HuH-7.5 (cell line): ENCODE measurements at regions not wholly inside any gene's neighbourhood (a gene's known extent, or its start where the extent isn't known, plus 50 kb on each side); places are given as distances from the start of the nearest gene placed in this dataset.

Experiments
- DNase-seq: peaks from one replicate; pipeline ENCODE4 v3.0.0; 2011; ENCODE audit warnings: low spot score

GRCh38 chr2:217525076-217525475 is 477.7 kb downstream of the TNS1 start:
- DNase-seq, result no peak

DNA sequence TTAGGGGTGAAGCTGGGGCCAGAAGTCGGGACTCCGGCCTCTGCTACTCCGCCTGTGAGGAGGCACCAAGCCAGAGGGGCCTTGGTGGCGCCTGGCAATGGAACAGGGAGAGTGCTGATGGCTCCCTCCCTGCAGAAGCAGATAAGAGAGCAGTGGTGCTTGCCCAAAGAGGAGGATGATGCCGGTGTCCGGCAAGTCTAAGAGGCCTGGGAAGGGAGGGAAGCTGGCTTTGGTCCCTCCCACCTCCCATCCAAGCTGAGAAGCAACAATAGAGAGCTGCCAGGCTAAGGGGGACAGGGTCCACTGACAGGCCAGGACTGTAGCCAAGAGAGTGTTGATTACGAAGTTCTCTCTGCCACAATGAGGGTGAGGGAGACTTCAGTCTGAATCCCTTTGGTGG is 479.5 kb downstream of the TNS1 start:
- DNase-seq, result no peak

GRCh38 chr2:217521820-217522219 is 481.0 kb downstream of the TNS1 start:
- DNase-seq, result no peak

- no peak for DNase-seq
These were observed 482.3 kb downstream of the TNS1 start for GRCh38 chr2:217520356-217521010.

GRCh38 chr2:217517402-217517801 is 485.4 kb downstream of the TNS1 start:
- DNase-seq, result no peak

DNA sequence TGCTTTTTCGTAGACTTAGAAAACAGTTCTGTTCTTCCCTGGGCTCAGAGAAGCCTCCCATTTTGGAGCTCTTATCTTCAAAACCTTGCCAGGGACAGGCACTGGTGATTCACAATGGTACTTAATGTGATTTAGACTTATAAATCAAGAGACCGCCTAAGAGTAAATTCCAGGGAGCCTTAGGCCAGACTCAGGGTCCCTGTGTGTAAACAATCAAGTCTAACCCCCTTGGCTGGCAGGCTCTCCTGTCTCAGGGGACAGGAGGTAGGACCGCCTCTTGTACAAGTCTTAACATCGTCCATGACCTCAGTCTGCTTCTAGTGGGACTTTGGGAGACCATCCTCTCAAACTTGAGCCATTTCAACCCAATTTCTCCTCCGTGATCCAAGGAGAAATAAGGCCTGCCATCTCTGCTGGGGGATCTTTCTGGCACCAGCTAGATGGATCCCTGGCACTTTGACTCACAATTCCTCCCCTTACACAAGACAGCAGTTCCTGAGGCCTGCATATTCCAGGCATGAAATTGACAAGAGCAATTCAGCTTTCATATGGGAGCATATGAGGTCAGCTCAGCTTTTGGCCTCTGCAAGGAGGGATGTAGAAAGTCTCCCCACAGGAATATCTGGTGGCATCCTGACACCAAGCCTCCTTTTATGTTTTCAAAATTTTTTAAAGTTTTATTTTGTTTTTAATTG is 487.0 kb downstream of the TNS1 start:
- DNase-seq, result no peak

DNA sequence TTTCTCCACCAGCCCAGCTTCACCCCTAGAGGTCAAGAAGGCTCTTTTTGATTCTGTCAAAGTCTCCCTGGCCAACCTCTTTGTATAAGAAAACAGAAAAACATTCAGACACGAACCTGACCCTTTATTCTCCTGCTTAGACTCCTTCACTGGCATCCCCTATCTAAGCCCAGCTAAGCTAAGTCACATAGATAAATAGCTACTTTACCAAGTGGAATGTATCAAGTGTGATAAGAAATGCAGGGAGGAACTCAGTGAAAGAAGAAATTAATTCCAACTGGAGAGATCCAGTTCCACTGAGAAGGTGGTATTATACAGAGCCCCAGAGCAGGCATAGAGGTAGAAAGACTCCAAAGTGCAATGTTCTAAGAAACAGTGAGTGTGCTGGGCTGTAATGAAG is 489.5 kb downstream of the TNS1 start:
- DNase-seq, result no peak

GRCh38 chr2:217512728-217513127 is 490.1 kb downstream of the TNS1 start:
- no peak for DNase-seq

DNA sequence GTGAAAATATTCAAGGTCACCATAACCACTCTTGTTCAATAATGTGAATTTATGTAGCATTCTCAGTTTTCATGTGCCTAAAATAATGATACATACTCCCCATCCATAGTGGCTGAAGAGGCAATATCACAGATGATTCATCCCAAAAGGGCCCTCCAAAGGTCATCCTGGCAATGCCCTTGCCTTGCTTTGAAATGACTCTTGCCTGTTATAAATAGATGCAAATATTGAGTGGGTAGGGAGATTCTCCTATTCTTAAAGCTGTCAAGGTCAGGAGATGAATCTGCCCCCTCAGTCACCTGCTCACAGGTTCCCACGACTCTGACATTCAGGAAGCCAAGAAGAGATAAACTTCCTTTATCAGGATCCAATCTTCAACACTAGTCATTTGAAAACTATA is 490.5 kb downstream of the TNS1 start:
- DNase-seq, result no peak

GRCh38 chr2:217511850-217512249 is 490.9 kb downstream of the TNS1 start:
- no peak for DNase-seq

GRCh38 chr2:217510771-217511291 is 492.0 kb downstream of the TNS1 start:
- DNase-seq, result peak; percentile 49

DNA sequence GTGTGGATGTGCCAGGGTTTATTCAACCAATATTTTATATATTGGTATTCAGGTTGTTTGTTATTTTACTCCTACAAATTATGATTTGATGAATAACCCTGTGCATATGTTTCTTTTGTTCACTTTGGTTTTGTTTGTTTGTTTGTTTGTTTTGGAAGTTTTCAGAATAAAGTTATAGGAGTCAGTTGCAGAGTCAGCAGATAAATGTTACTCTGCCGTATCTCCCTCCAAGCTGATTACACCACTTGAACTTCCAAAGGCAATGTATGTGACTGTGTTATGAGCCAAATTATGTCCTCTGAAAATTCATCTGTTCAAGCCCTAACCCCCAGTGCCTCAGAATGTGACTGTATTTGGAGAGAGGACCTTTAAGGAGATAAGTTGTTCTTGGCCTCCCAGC is 497.5 kb downstream of the TNS1 start:
- DNase-seq, result no peak

GRCh38 chr2:217501887-217502286 is 500.9 kb downstream of the TNS1 start:
- no peak for DNase-seq

GRCh38 chr2:217497843-217498377 is 504.9 kb downstream of the TNS1 start:
- no peak for DNase-seq

- no peak for DNase-seq
These were observed 508.2 kb downstream of the TNS1 start for GRCh38 chr2:217494557-217494956.

- DNase-seq, result no peak
These were observed 511.5 kb downstream of the TNS1 start for GRCh38 chr2:217491271-217491670.

GRCh38 chr2:217489145-217489960 is 513.4 kb downstream of the TNS1 start:
- no peak for DNase-seq

- DNase-seq, result no peak
These were observed 518.7 kb downstream of the TNS1 start for GRCh38 chr2:217484046-217484445.

GRCh38 chr2:217482056-217482710 is 520.6 kb downstream of the TNS1 start:
- no peak for DNase-seq

GRCh38 chr2:217481577-217481976 is 521.2 kb downstream of the TNS1 start:
- DNase-seq, result no peak

DNA sequence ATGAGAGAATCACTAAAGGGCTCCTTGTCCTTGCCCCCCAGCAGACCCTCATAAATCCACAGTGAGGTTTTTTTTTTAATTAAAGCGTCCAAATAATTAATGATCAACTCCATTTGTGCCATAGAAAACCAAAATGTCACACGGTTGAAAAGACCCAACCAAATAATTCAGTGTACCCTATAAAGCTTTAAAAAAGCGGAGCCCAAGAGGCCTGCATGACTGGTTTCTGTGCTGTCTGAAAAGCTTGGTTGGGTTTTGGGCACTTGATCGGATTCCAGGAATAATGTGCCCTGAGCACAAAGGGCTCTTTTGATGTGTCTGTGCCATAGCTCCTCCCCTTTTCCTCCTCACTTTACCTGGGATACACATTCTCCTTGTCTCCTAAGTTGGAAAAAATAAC is 523.2 kb downstream of the TNS1 start:
- no peak for DNase-seq

DNA sequence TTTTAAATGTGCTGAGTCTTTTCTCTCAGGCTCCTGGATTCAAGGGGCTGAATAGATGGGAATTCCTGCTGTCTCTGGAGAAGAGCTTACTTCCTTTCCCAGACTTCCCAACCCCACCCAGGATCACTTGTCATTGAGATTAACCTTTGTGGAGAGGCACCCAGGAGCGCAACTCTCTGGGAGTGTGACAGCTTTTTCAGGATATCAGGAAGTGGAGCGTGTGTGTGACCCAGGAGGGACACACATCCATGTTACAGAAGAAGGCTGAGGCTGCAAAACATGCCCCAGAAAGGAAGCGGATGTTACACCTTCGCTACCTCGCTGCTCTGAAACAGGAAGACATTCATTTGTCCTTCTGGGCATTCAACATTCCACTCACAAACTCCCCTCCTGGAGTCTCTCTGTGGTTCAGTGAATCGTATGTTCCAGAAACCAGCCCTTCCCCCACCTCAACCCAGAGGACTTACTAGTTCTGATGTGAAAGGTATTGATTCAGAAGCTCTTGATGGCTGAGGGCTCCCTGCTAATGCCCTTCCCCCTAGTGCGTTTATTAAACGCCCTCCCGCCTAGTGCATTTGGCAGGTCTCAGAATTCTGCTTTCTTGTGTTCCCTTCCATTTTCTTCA is 523.9 kb downstream of the TNS1 start:
- no peak for DNase-seq
